GM10266 (cell line): ENCODE measurements at regions not wholly inside any gene's neighbourhood (a gene's known extent, or its start where the extent isn't known, plus 50 kb on each side); places are given as distances from the start of the nearest gene placed in this dataset.

Source experiments
- DNase-seq: peaks from one replicate; pipeline ENCODE4 v3.0.0; 2012; ENCODE audit errors: extremely low spot score
- TF ChIP-seq, protein P1 (sequence below): IDR thresholded peaks from 2 replicates; pipeline ENCODE4 v1.5.1; 2012; ENCODE audit warnings: mild to moderate bottlenecking, low read depth; ENCODE audit not compliant: control insufficient read depth, insufficient read depth; ENCODE audit errors: missing control alignments

DNA sequence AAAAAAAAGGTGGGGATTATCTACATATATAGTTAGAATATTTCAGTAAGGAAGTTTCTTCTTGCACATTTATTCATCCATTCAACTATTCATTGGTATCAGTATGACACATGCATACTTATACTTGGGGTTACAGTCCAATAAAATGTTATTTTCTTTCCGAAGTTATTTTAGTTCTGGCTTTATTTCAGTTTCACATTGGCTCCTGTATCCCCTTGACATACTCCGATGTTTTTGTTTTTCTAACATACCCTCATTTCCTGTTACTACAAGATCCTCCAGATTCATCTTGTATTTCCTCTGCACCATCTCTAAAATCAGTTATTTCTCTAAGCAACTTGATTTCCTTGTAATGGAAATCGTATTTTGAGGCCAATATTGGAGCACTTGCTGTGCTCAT lies 435.5 kb upstream of the MON1B start:
- TF ChIP-seq, protein P1, sequence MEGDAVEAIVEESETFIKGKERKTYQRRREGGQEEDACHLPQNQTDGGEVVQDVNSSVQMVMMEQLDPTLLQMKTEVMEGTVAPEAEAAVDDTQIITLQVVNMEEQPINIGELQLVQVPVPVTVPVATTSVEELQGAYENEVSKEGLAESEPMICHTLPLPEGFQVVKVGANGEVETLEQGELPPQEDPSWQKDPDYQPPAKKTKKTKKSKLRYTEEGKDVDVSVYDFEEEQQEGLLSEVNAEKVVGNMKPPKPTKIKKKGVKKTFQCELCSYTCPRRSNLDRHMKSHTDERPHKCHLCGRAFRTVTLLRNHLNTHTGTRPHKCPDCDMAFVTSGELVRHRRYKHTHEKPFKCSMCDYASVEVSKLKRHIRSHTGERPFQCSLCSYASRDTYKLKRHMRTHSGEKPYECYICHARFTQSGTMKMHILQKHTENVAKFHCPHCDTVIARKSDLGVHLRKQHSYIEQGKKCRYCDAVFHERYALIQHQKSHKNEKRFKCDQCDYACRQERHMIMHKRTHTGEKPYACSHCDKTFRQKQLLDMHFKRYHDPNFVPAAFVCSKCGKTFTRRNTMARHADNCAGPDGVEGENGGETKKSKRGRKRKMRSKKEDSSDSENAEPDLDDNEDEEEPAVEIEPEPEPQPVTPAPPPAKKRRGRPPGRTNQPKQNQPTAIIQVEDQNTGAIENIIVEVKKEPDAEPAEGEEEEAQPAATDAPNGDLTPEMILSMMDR, result no peak
- no peak for DNase-seq

DNA sequence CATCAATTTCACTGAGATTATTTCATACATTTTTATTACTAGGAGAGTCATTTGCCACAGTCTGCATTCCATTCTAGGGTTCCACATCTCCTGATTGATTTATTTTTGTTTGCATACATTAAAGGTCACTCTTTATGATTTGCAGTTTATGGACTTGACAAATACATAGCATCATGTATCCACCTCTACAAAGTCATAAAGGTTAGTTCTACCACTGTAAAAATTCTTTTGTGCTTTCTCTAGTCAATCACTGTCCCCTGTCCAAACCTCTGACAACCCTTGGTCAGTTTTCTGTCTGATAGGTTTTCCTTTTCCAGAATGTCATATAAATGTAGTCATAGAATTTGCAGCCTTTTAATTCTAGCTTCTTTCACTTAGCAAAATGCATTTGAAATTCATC lies 434.6 kb upstream of the MON1B start:
- no peak for DNase-seq
- TF ChIP-seq, protein P1, result no peak

DNA sequence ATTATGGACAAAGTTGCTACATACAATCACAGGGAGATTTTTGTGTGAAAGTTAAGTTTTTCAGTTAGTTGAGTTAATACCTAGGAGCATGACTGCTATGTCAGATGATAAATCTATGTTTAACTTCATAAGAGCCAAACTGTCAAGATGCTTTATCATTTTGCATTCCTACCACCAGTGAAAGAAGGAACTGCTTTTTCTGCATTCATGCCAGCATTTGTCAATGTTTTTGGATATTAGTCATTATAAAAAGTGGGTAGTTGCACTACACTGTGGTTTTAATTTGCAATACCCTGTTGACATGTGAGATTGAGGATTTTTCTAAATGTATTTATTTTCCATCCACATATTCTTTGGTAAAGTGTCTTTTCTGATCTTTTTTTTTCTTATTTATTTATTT lies 434.0 kb upstream of the MON1B start:
- DNase-seq, result no peak
- TF ChIP-seq, protein P1, result no peak

DNA sequence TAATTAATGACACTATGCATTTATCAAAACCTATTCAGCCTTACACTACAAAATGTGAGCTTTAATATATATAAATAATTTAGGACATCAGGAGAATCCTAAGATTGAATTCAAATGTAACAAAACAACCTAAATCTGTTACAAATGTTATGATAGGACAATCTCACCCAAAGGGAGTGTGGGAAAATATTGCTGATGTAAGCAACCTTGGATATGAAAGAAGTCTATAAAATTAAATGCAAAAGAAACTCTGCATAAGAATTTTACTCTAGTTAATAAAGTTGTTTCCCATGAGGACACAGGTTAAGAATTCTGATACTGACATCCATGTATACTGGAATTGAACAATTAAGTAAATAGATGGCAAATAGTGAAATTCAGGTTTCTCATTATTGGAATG lies 424.5 kb upstream of the MON1B start:
- TF ChIP-seq, protein P1, result no peak
- DNase-seq, result no peak

DNA sequence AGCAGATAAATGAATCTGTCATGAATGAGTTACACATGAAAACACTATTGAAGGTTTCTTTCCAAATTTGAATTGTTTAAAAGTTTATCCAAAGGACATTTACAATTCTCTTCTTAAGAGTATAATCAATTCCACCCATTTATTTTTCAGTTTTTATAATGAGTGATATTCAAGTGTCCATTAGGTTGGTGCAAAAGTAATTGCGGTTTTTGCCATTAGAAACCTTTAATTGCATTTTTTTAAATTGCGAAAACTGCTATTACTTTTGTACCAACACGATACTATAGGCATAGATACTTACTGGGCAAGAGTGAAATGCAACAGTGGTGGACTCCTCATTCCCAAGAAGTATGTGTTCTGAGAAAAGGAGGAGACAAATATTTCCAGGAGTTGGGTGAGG lies 422.7 kb upstream of the MON1B start:
- no peak for DNase-seq
- TF ChIP-seq, protein P1, result no peak

DNA sequence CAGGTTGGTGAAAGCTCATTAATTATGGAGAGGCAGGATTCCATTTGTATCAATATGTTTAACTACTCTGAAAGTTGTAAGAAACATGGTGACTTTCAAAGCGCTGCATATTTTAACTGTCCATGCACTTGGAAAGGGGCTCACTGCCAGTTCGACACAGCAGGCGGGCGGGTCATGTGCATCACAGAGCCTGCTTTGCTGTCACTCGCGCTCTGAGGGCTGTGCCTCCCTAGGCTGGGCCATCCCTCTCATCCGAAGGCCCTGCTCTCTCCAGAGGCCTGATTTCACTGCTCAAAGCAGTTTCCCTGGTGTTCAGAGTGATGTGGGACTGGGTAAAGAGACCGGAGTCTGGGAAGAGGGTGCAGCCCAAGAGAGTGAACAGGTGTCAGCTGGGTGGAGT lies 422.0 kb upstream of the MON1B start:
- no peak for DNase-seq
- TF ChIP-seq, protein P1, result no peak

DNA sequence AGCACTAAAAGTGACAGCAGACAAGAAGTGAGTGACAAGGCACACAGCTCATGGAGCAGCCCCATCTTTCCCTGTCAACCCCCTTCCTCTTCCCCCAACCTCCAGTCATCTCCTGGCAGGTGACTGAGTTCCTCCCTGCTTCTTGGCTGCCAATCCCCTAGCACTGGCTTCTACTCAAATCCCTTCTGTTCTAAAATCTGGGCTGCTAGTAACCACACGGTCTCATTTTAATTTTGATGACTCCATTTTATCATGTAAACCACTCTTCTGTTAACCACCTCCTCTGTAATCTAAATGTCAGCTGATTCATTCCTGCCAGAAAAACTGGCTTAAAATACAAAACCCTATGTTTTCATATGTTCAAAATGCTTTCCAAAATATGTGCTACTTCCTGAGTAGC lies 419.8 kb upstream of the MON1B start:
- TF ChIP-seq, protein P1, result no peak

More for the DNA sequence above, 419.8 kb upstream of the MON1B start:
- no peak for DNase-seq
